ENCODE measurements at regions not wholly inside any gene's neighbourhood (a gene's known extent, or its start where the extent isn't known, plus 50 kb on each side); places are given as distances from the start of the nearest gene placed in this dataset.

DNA sequence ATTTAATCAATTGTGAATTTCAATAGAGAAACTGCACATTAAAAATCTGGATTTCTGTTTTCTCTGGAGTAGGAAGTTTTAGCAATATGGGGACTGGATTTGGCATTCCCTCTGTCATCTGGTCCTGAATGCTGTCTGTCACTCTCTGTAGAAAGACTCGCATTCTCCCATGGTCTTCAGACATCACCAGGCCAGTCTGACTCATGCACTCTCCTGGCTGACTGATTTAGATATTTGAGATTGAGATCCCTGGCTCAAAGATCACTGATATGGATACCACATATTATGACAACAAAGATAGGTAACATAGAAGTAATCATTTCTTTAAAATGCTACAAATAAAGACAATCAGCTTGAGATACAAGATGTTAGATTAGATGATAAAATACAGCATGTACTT, 524.5 kb downstream of the GALC start:
- TF ChIP-seq, protein P1, sequence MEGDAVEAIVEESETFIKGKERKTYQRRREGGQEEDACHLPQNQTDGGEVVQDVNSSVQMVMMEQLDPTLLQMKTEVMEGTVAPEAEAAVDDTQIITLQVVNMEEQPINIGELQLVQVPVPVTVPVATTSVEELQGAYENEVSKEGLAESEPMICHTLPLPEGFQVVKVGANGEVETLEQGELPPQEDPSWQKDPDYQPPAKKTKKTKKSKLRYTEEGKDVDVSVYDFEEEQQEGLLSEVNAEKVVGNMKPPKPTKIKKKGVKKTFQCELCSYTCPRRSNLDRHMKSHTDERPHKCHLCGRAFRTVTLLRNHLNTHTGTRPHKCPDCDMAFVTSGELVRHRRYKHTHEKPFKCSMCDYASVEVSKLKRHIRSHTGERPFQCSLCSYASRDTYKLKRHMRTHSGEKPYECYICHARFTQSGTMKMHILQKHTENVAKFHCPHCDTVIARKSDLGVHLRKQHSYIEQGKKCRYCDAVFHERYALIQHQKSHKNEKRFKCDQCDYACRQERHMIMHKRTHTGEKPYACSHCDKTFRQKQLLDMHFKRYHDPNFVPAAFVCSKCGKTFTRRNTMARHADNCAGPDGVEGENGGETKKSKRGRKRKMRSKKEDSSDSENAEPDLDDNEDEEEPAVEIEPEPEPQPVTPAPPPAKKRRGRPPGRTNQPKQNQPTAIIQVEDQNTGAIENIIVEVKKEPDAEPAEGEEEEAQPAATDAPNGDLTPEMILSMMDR (IDR thresholded peaks at IDR 0.05): no peak
- Mint-ChIP-seq H3K36me3 (ENCODE audit: unreplicated experiment) (no peaks in the 10 kb centered on the region), H3K27me3 (ENCODE audit: unreplicated experiment) (no peaks in the 10 kb centered on the region), H3K4me3 (ENCODE audit: unreplicated experiment) (no peak overlapping the region), H3K9me3 (ENCODE audit: unreplicated experiment) (peaks cover 7% of the 10 kb centered on the region), H3K4me1 (ENCODE audit: unreplicated experiment) (no peaks in the 10 kb centered on the region), H3K27ac (ENCODE audit: unreplicated experiment) (no peak overlapping the region)
- DNase-seq (ENCODE audit: extremely low spot score, unreplicated experiment): no peak

DNA sequence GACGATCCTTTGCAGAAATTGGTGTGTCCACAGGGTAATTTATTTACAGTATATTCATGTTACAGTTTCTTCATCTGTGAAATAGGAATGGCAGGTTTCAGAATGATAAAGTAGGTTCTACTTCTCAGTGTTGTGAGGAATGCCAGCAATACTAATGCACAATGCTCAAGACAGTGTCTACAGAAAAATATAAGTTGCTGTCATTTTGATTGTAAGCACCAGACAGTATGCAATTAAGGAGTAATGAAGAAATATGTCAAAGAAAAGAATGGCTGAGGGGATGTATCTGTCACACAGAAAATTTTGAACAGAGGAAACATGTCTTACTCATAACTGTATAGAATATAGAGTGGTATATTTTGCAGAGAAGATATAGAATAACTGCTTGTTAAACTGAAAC, 525.4 kb downstream of the GALC start:
- Mint-ChIP-seq H3K4me1 (ENCODE audit: unreplicated experiment) (no peaks in the 10 kb centered on the region), H3K9me3 (ENCODE audit: unreplicated experiment) (peaks cover 10% of the 10 kb centered on the region), H3K36me3 (ENCODE audit: unreplicated experiment) (no peaks in the 10 kb centered on the region), H3K27me3 (ENCODE audit: unreplicated experiment) (no peaks in the 10 kb centered on the region), H3K27ac (ENCODE audit: unreplicated experiment) (no peak overlapping the region), H3K4me3 (ENCODE audit: unreplicated experiment) (no peak overlapping the region)
- TF ChIP-seq, protein P1 (IDR thresholded peaks at IDR 0.05): no peak
- no peak for DNase-seq (ENCODE audit: extremely low spot score, unreplicated experiment)

DNA sequence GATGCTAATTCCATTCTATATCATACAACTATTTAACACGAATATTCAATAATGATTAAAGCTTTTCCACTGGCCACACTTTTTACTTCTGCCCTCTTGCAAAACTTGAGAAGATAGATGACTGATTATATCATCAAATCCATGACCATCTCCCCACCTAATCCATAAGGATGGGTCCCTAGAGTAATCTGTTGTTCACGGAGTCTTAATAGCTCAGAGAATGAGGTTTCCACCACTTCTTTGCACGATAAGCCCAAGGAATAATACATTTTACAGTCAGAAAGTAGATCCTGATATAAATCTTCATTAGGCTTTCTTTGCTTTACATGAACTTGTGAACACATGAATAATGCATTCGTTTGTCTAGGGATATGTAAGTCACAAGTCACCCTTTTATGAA, 527.2 kb downstream of the GALC start:
- no peaks in the 10 kb centered on the region for H3K36me3 Mint-ChIP-seq (ENCODE audit: unreplicated experiment)
- H3K4me3 Mint-ChIP-seq (ENCODE audit: unreplicated experiment): no peak overlapping the region
- TF ChIP-seq, protein P1 (IDR thresholded peaks at IDR 0.05): no peak
- no peaks in the 10 kb centered on the region for H3K27me3 Mint-ChIP-seq (ENCODE audit: unreplicated experiment)
- no peaks in the 10 kb centered on the region for H3K4me1 Mint-ChIP-seq (ENCODE audit: unreplicated experiment)
- H3K9me3 Mint-ChIP-seq (ENCODE audit: unreplicated experiment): peaks cover 10% of the 10 kb centered on the region
- DNase-seq (ENCODE audit: extremely low spot score, unreplicated experiment): no peak
- no peak overlapping the region for H3K27ac Mint-ChIP-seq (ENCODE audit: unreplicated experiment)

DNA sequence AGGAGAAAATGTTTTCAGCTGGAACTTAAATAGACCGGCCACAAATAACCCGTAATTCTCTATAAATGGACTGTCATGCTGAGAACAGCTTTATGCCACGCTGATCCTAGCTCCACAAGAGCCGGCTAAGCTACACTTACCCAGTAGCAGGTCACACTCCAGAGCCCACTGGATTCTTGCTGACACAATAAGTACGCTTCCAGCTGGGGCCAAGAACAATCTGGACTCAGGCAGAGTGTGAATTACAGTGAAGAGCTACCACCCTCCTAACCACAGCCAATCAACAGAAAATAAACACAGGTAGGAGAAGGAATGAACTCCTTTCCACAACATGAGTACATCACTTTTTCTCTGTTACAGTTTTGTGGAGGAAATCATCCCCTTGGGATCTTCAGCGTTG, 531.3 kb downstream of the GALC start:
- Mint-ChIP-seq H3K27ac (ENCODE audit: unreplicated experiment) (no peak overlapping the region), H3K4me1 (ENCODE audit: unreplicated experiment) (no peaks in the 10 kb centered on the region), H3K36me3 (ENCODE audit: unreplicated experiment) (no peaks in the 10 kb centered on the region), H3K27me3 (ENCODE audit: unreplicated experiment) (no peaks in the 10 kb centered on the region), H3K4me3 (ENCODE audit: unreplicated experiment) (no peak overlapping the region), H3K9me3 (ENCODE audit: unreplicated experiment) (peaks cover 14% of the 10 kb centered on the region)
- TF ChIP-seq, protein P1 (IDR thresholded peaks at IDR 0.05): no peak
- DNase-seq (ENCODE audit: extremely low spot score, unreplicated experiment): no peak

DNA sequence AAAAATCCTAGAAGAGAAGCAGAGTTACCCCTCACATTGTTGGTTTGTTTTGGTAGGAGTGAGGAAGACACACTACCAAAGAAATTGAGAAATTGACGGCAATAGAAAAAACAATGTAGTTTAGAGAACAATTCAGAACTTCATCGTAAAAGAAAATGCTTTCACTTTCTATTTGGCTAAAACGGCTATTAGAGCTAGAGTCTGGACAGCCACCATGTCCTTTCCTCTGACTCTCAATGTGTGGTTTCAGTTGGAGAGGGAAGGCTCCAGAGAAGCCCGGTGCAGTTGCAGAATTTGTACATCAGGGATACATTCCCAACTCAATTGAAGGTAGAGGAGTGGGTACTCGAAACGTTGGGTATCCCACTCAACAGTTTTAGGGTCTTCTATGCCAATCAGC, 535.3 kb downstream of the GALC start:
- no peak overlapping the region for H3K4me3 Mint-ChIP-seq (ENCODE audit: unreplicated experiment)
- H3K36me3 Mint-ChIP-seq (ENCODE audit: unreplicated experiment): no peaks in the 10 kb centered on the region
- H3K27ac Mint-ChIP-seq (ENCODE audit: unreplicated experiment): no peak overlapping the region
- peaks cover 6% of the 10 kb centered on the region for H3K9me3 Mint-ChIP-seq (ENCODE audit: unreplicated experiment)
- no peaks in the 10 kb centered on the region for H3K27me3 Mint-ChIP-seq (ENCODE audit: unreplicated experiment)
- no peaks in the 10 kb centered on the region for H3K4me1 Mint-ChIP-seq (ENCODE audit: unreplicated experiment)
- DNase-seq (ENCODE audit: extremely low spot score, unreplicated experiment): no peak
- TF ChIP-seq, protein P1 (IDR thresholded peaks at IDR 0.05): no peak

All from osteocyte (in vitro differentiated cells).